ENCODE measurements at regions not wholly inside any gene's neighbourhood (a gene's known extent, or its start where the extent isn't known, plus 50 kb on each side); places are given as distances from the start of the nearest gene placed in this dataset.

DNA sequence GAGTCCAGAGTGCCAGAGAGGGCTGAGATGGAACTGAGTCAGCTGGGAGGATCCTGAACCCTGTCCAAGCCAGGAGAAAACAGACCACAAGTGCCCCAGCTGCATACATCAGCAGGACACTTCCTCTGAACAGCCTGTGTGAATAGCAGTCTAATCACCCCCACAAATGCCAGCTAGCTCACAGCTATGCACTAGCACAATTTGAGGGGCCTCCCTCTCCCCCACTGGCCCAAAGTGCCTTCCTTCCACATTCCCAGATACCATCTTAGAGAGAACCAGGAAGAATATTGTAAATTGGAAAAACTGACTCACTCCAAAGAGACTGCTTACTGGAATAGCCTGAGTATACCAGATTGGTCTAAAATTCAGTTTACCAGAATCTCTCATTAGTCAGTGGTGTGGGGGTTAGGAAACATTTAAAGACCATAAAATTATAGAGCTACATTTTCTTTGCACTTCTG is 292.6 kb upstream of the KLF3 start:
- TF ChIP-seq, protein P1, sequence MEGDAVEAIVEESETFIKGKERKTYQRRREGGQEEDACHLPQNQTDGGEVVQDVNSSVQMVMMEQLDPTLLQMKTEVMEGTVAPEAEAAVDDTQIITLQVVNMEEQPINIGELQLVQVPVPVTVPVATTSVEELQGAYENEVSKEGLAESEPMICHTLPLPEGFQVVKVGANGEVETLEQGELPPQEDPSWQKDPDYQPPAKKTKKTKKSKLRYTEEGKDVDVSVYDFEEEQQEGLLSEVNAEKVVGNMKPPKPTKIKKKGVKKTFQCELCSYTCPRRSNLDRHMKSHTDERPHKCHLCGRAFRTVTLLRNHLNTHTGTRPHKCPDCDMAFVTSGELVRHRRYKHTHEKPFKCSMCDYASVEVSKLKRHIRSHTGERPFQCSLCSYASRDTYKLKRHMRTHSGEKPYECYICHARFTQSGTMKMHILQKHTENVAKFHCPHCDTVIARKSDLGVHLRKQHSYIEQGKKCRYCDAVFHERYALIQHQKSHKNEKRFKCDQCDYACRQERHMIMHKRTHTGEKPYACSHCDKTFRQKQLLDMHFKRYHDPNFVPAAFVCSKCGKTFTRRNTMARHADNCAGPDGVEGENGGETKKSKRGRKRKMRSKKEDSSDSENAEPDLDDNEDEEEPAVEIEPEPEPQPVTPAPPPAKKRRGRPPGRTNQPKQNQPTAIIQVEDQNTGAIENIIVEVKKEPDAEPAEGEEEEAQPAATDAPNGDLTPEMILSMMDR (IDR thresholded peaks at IDR 0.05; ENCODE audit: control extremely low read depth in 1 of 3, insufficient read depth in 1 of 3, low read depth in 1 of 3, low read length in 3 of 3), result no peak
- no peak for TF ChIP-seq CBX5 (IDR thresholded peaks at IDR 0.05; ENCODE audit: low read depth, low read length)
- TF ChIP-seq, protein P2, sequence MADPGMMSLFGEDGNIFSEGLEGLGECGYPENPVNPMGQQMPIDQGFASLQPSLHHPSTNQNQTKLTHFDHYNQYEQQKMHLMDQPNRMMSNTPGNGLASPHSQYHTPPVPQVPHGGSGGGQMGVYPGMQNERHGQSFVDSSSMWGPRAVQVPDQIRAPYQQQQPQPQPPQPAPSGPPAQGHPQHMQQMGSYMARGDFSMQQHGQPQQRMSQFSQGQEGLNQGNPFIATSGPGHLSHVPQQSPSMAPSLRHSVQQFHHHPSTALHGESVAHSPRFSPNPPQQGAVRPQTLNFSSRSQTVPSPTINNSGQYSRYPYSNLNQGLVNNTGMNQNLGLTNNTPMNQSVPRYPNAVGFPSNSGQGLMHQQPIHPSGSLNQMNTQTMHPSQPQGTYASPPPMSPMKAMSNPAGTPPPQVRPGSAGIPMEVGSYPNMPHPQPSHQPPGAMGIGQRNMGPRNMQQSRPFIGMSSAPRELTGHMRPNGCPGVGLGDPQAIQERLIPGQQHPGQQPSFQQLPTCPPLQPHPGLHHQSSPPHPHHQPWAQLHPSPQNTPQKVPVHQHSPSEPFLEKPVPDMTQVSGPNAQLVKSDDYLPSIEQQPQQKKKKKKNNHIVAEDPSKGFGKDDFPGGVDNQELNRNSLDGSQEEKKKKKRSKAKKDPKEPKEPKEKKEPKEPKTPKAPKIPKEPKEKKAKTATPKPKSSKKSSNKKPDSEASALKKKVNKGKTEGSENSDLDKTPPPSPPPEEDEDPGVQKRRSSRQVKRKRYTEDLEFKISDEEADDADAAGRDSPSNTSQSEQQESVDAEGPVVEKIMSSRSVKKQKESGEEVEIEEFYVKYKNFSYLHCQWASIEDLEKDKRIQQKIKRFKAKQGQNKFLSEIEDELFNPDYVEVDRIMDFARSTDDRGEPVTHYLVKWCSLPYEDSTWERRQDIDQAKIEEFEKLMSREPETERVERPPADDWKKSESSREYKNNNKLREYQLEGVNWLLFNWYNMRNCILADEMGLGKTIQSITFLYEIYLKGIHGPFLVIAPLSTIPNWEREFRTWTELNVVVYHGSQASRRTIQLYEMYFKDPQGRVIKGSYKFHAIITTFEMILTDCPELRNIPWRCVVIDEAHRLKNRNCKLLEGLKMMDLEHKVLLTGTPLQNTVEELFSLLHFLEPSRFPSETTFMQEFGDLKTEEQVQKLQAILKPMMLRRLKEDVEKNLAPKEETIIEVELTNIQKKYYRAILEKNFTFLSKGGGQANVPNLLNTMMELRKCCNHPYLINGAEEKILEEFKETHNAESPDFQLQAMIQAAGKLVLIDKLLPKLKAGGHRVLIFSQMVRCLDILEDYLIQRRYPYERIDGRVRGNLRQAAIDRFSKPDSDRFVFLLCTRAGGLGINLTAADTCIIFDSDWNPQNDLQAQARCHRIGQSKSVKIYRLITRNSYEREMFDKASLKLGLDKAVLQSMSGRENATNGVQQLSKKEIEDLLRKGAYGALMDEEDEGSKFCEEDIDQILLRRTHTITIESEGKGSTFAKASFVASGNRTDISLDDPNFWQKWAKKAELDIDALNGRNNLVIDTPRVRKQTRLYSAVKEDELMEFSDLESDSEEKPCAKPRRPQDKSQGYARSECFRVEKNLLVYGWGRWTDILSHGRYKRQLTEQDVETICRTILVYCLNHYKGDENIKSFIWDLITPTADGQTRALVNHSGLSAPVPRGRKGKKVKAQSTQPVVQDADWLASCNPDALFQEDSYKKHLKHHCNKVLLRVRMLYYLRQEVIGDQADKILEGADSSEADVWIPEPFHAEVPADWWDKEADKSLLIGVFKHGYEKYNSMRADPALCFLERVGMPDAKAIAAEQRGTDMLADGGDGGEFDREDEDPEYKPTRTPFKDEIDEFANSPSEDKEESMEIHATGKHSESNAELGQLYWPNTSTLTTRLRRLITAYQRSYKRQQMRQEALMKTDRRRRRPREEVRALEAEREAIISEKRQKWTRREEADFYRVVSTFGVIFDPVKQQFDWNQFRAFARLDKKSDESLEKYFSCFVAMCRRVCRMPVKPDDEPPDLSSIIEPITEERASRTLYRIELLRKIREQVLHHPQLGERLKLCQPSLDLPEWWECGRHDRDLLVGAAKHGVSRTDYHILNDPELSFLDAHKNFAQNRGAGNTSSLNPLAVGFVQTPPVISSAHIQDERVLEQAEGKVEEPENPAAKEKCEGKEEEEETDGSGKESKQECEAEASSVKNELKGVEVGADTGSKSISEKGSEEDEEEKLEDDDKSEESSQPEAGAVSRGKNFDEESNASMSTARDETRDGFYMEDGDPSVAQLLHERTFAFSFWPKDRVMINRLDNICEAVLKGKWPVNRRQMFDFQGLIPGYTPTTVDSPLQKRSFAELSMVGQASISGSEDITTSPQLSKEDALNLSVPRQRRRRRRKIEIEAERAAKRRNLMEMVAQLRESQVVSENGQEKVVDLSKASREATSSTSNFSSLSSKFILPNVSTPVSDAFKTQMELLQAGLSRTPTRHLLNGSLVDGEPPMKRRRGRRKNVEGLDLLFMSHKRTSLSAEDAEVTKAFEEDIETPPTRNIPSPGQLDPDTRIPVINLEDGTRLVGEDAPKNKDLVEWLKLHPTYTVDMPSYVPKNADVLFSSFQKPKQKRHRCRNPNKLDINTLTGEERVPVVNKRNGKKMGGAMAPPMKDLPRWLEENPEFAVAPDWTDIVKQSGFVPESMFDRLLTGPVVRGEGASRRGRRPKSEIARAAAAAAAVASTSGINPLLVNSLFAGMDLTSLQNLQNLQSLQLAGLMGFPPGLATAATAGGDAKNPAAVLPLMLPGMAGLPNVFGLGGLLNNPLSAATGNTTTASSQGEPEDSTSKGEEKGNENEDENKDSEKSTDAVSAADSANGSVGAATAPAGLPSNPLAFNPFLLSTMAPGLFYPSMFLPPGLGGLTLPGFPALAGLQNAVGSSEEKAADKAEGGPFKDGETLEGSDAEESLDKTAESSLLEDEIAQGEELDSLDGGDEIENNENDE (IDR thresholded peaks at IDR 0.05; ENCODE audit: insufficient replicate concordance, low read length), result no peak
- TF ChIP-seq JUN (IDR thresholded peaks at IDR 0.05; ENCODE audit: low read depth, low read length), result no peak
- no peak for TF ChIP-seq POLR2AphosphoS5 (IDR thresholded peaks at IDR 0.05; ENCODE audit: low read depth, low read length)
